ENCODE measurements at regions not wholly inside any gene's neighbourhood (a gene's known extent, or its start where the extent isn't known, plus 50 kb on each side); places are given as distances from the start of the nearest gene placed in this dataset.

DNA sequence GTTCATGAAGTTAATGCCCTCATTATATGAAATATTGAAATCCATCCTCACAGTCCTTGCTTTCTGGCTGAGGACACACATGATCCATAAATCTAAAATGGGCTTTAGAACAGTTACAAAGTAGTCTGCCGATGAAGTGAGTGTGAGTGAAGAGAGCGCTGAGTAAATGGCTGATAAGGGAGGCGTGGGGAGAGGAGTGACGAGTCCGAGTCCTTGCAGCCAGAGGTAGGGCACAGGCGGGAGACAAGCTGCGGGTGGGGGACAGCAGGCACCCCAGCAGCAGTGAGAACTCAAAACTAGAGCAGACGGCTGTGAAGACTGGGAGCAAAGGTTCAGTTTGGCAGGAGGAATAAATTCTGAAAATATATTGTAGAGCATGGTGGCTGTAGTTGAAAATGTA lies 140.1 kb upstream of the ATP2B1 start:
- Histone ChIP-seq H3K79me2 (replicated peaks; ENCODE audit: insufficient read depth, low read length) (no peaks in the 10 kb centered on the region), H4K20me1 (ENCODE audit: insufficient read depth) (no peaks in the 10 kb centered on the region), H3K36me3 (ENCODE audit: insufficient read depth, low read length) (no peaks in the 10 kb centered on the region), H3K9ac (ENCODE audit: low read length) (no peak overlapping the region), H3K9me3 (ENCODE audit: low read length) (no peaks in the 10 kb centered on the region), H3K4me3 (ENCODE audit: low read length) (no peak overlapping the region), H3F3A (ENCODE audit: insufficient read depth, low read length, poor library complexity, severe bottlenecking) (no peaks in the 10 kb centered on the region), H3K4me2 (ENCODE audit: low read length) (no peak overlapping the region), H2AFZ (ENCODE audit: low read depth, low read length) (no peak overlapping the region), H3K9me2 (ENCODE audit: insufficient read depth, low read length) (no peaks in the 10 kb centered on the region), H3K27ac (ENCODE audit: low read length) (no peak overlapping the region), H3K27me3 (ENCODE audit: insufficient read depth, low read depth, low read length) (no peaks in the 10 kb centered on the region)
- TF ChIP-seq POLR2AphosphoS5 (IDR thresholded peaks at IDR 0.05) (no peak), RAD21 (conservative IDR thresholded peaks at IDR 0.05) (no peak), TAF1 (IDR thresholded peaks at IDR 0.05; ENCODE audit: low read depth) (no peak), EP300 (conservative IDR thresholded peaks at IDR 0.05; ENCODE audit: poor library complexity, severe bottlenecking) (no peak), SMC3 (conservative IDR thresholded peaks at IDR 0.05; ENCODE audit: poor library complexity) (no peak), EZH2 (IDR thresholded peaks at IDR 0.05; ENCODE audit: borderline replicate concordance, insufficient read depth, low read length, poor library complexity, severe bottlenecking) (no peak), MXI1 (conservative IDR thresholded peaks at IDR 0.05; ENCODE audit: poor library complexity, severe bottlenecking) (no peak)
- TF ChIP-seq, protein P1, sequence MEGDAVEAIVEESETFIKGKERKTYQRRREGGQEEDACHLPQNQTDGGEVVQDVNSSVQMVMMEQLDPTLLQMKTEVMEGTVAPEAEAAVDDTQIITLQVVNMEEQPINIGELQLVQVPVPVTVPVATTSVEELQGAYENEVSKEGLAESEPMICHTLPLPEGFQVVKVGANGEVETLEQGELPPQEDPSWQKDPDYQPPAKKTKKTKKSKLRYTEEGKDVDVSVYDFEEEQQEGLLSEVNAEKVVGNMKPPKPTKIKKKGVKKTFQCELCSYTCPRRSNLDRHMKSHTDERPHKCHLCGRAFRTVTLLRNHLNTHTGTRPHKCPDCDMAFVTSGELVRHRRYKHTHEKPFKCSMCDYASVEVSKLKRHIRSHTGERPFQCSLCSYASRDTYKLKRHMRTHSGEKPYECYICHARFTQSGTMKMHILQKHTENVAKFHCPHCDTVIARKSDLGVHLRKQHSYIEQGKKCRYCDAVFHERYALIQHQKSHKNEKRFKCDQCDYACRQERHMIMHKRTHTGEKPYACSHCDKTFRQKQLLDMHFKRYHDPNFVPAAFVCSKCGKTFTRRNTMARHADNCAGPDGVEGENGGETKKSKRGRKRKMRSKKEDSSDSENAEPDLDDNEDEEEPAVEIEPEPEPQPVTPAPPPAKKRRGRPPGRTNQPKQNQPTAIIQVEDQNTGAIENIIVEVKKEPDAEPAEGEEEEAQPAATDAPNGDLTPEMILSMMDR (IDR thresholded peaks at IDR 0.05; ENCODE audit: poor library complexity, severe bottlenecking) = no peak
- TF ChIP-seq, protein P2, sequence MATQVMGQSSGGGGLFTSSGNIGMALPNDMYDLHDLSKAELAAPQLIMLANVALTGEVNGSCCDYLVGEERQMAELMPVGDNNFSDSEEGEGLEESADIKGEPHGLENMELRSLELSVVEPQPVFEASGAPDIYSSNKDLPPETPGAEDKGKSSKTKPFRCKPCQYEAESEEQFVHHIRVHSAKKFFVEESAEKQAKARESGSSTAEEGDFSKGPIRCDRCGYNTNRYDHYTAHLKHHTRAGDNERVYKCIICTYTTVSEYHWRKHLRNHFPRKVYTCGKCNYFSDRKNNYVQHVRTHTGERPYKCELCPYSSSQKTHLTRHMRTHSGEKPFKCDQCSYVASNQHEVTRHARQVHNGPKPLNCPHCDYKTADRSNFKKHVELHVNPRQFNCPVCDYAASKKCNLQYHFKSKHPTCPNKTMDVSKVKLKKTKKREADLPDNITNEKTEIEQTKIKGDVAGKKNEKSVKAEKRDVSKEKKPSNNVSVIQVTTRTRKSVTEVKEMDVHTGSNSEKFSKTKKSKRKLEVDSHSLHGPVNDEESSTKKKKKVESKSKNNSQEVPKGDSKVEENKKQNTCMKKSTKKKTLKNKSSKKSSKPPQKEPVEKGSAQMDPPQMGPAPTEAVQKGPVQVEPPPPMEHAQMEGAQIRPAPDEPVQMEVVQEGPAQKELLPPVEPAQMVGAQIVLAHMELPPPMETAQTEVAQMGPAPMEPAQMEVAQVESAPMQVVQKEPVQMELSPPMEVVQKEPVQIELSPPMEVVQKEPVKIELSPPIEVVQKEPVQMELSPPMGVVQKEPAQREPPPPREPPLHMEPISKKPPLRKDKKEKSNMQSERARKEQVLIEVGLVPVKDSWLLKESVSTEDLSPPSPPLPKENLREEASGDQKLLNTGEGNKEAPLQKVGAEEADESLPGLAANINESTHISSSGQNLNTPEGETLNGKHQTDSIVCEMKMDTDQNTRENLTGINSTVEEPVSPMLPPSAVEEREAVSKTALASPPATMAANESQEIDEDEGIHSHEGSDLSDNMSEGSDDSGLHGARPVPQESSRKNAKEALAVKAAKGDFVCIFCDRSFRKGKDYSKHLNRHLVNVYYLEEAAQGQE (IDR thresholded peaks at IDR 0.05; ENCODE audit: borderline replicate concordance) = no peak

DNA sequence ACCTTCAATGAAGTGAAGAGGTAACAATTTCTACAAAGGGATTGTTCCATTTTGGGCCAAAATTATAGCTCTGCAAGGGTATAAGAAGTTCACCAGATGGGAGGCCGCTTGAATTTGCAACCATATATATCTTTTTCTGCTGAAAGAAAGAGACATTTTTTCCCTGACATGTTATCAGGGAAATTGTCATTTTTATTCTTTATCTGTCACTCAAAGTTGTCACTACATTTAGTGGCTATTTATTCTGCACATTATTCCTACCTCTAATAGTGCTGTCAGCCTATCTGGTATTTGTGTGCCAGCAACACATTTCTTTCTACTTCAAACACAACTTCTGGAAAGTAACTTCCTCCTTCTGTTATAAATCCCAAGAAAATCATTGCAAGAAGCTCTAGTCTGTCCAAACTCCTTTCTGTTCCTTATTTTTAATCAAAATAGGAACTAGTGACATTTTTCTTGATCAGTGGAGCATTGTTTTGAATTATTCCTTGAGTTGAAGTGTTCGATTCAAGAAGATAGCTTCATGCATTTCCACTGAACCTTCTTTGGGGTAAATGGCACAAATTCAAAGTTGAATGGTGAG lies 137.9 kb upstream of the ATP2B1 start:
- Histone ChIP-seq H3K27ac (ENCODE audit: low read length) (no peak overlapping the region), H3K27me3 (ENCODE audit: insufficient read depth, low read depth, low read length) (no peaks in the 10 kb centered on the region), H3K9me2 (ENCODE audit: insufficient read depth, low read length) (no peaks in the 10 kb centered on the region), H3K4me3 (ENCODE audit: low read length) (no peak overlapping the region), H3K9me3 (ENCODE audit: low read length) (no peaks in the 10 kb centered on the region), H3F3A (ENCODE audit: insufficient read depth, low read length, poor library complexity, severe bottlenecking) (no peaks in the 10 kb centered on the region), H3K4me2 (ENCODE audit: low read length) (no peak overlapping the region), H3K9ac (ENCODE audit: low read length) (no peak overlapping the region), H2AFZ (ENCODE audit: low read depth, low read length) (no peak overlapping the region), H3K79me2 (replicated peaks; ENCODE audit: insufficient read depth, low read length) (no peaks in the 10 kb centered on the region), H3K36me3 (ENCODE audit: insufficient read depth, low read length) (no peaks in the 10 kb centered on the region), H4K20me1 (ENCODE audit: insufficient read depth) (no peaks in the 10 kb centered on the region)
- peak; percentile 28 for TF ChIP-seq MXI1 (conservative IDR thresholded peaks at IDR 0.05; ENCODE audit: poor library complexity, severe bottlenecking)
- TF ChIP-seq, protein P1 (IDR thresholded peaks at IDR 0.05; ENCODE audit: poor library complexity, severe bottlenecking) = no peak
- no peak for TF ChIP-seq TAF1 (IDR thresholded peaks at IDR 0.05; ENCODE audit: low read depth)
- TF ChIP-seq POLR2AphosphoS5 (IDR thresholded peaks at IDR 0.05) = peak; percentile 86
- no peak for TF ChIP-seq RAD21 (conservative IDR thresholded peaks at IDR 0.05)
- TF ChIP-seq, protein P2 (IDR thresholded peaks at IDR 0.05; ENCODE audit: borderline replicate concordance) = peak; percentile 23
- TF ChIP-seq EZH2 (IDR thresholded peaks at IDR 0.05; ENCODE audit: borderline replicate concordance, insufficient read depth, low read length, poor library complexity, severe bottlenecking) = no peak
- TF ChIP-seq EP300 (conservative IDR thresholded peaks at IDR 0.05; ENCODE audit: poor library complexity, severe bottlenecking) = peak; percentile 99
- no peak for TF ChIP-seq SMC3 (conservative IDR thresholded peaks at IDR 0.05; ENCODE audit: poor library complexity)

All from neural cell (in vitro differentiated cells).